H9 (cell line): ENCODE measurements at regions not wholly inside any gene's neighbourhood (a gene's known extent, or its start where the extent isn't known, plus 50 kb on each side); places are given as distances from the start of the nearest gene placed in this dataset.
"Not testable (repeated sequence)": the region's sequence is repeated elsewhere in the genome, so short reads cannot be mapped to it uniquely, and the experiment has no call there.

Experiments
- DNase-seq: peaks from one replicate; pipeline ENCODE4 v3.0.0-alpha.2; 2017
- H2AFZ ChIP-seq: one replicate; pipeline ENCODE4 v1.6.1; 2013; ENCODE audit warnings: mild to moderate bottlenecking, low read length, control low read depth, moderate library complexity
- H2AK5ac ChIP-seq: 2 replicates; pipeline ENCODE4 v1.6.1; 2013; ENCODE audit warnings: low read length, control low read depth, mixed read lengths; ENCODE audit not compliant: insufficient read length
- H2BK120ac ChIP-seq: one replicate; pipeline ENCODE4 v1.6.1; 2013; ENCODE audit warnings: low read depth, mild to moderate bottlenecking, low read length, control low read depth, inconsistent platforms; ENCODE audit not compliant: poor library complexity, severe bottlenecking
- H2BK12ac ChIP-seq: 2 replicates; pipeline ENCODE4 v1.6.1; 2013; ENCODE audit warnings: low read length, control low read depth, mixed read lengths, low read depth; ENCODE audit not compliant: insufficient read length
- H2BK15ac ChIP-seq: 2 replicates; pipeline ENCODE4 v1.6.1; 2013; ENCODE audit warnings: low read depth, low read length, control low read depth
- H2BK20ac ChIP-seq: one replicate; pipeline ENCODE4 v1.6.1; 2013; ENCODE audit warnings: low read depth, mild to moderate bottlenecking, low read length, control low read depth, inconsistent platforms; ENCODE audit not compliant: poor library complexity, severe bottlenecking
- H2BK5ac ChIP-seq: 2 replicates; pipeline ENCODE4 v1.6.1; 2013; ENCODE audit warnings: low read length, control low read depth, mixed read lengths; ENCODE audit not compliant: insufficient read length
- H3K14ac ChIP-seq: 2 replicates; pipeline ENCODE4 v1.6.1; 2013; ENCODE audit warnings: low read length, control low read depth; ENCODE audit not compliant: insufficient read depth
- H3K18ac ChIP-seq: 2 replicates; pipeline ENCODE4 v1.6.1; 2013; ENCODE audit warnings: low read depth, mild to moderate bottlenecking, mixed read lengths, low read length, control low read depth; ENCODE audit not compliant: insufficient read length
- H3K23ac ChIP-seq: 2 replicates; pipeline ENCODE4 v1.6.1; 2013; ENCODE audit warnings: low read length, control low read depth, mixed read lengths, low read depth; ENCODE audit not compliant: insufficient read length
- H3K23me2 ChIP-seq: 2 replicates; pipeline ENCODE4 v1.6.1; 2013; ENCODE audit warnings: low read depth, mild to moderate bottlenecking, mixed read lengths, low read length, control low read depth; ENCODE audit not compliant: insufficient read length, poor library complexity, severe bottlenecking
- H3K27ac ChIP-seq: 2 replicates; pipeline ENCODE4 v1.5.1; 2013; ENCODE audit warnings: low read length, control low read depth, mixed read lengths, low read depth; ENCODE audit not compliant: insufficient read length
- H3K27me3 ChIP-seq: 2 replicates; pipeline ENCODE4 v1.6.1; 2013; ENCODE audit warnings: low read length, control low read depth, inconsistent platforms; ENCODE audit not compliant: insufficient read depth
- H3K4ac ChIP-seq: 2 replicates; pipeline ENCODE4 v1.6.1; 2013; ENCODE audit warnings: low read depth, mild to moderate bottlenecking, control low read depth, inconsistent platforms, low read length, moderate library complexity
- H3K4me1 ChIP-seq: 2 replicates; pipeline ENCODE4 v1.6.1; 2013; ENCODE audit warnings: low read length, control low read depth, inconsistent platforms; ENCODE audit not compliant: insufficient read depth
- H3K4me2 ChIP-seq: 2 replicates; pipeline ENCODE4 v1.6.1; 2013; ENCODE audit warnings: low read length, control low read depth, mixed read lengths; ENCODE audit not compliant: insufficient read length, insufficient read depth
- H3K56ac ChIP-seq: 2 replicates; pipeline ENCODE4 v1.6.1; 2013; ENCODE audit warnings: low read depth, mild to moderate bottlenecking, mixed read lengths, low read length, control low read depth; ENCODE audit not compliant: insufficient read length
- H3K79me1 ChIP-seq: 2 replicates; pipeline ENCODE4 v1.6.1; 2013; ENCODE audit warnings: low read depth, mild to moderate bottlenecking, moderate library complexity, low read length, control low read depth, inconsistent platforms; ENCODE audit not compliant: insufficient read depth, poor library complexity, severe bottlenecking
- H3K79me2 ChIP-seq: 2 replicates; pipeline ENCODE4 v1.6.1; 2013; ENCODE audit warnings: low read length, control low read depth, inconsistent platforms; ENCODE audit not compliant: insufficient read depth
- H3K9ac ChIP-seq: 2 replicates; pipeline ENCODE4 v1.6.1; 2013; ENCODE audit warnings: low read length, control low read depth, mixed read lengths; ENCODE audit not compliant: insufficient read length; ENCODE audit errors: extremely low read depth
- H3K9me3 ChIP-seq: one replicate; pipeline ENCODE4 v1.6.1; 2013; ENCODE audit warnings: low read depth, low read length, inconsistent platforms; ENCODE audit not compliant: control insufficient read depth
- H3T11ph ChIP-seq: one replicate; pipeline ENCODE4 v1.6.1; 2013; ENCODE audit warnings: mild to moderate bottlenecking, low read length, control low read depth, inconsistent platforms
- H4K20me1 ChIP-seq: one replicate; pipeline ENCODE4 v1.6.1; 2013; ENCODE audit not compliant: control insufficient read depth, insufficient read length, insufficient read depth
- H4K5ac ChIP-seq: 2 replicates; pipeline ENCODE4 v1.6.1; 2013; ENCODE audit warnings: low read depth, mild to moderate bottlenecking, mixed read lengths, low read length, control low read depth; ENCODE audit not compliant: insufficient read length
- H4K8ac ChIP-seq: replicated peaks from 2 replicates; pipeline ENCODE4 v1.6.1; 2013; ENCODE audit warnings: low read length, control low read depth, mixed read lengths, low read depth; ENCODE audit not compliant: insufficient read length
- H4K91ac ChIP-seq: 2 replicates; pipeline ENCODE4 v1.6.1; 2013; ENCODE audit warnings: low read depth, mild to moderate bottlenecking, moderate library complexity, mixed read lengths, low read length, control low read depth; ENCODE audit not compliant: insufficient read length
- H3K27ac Mint-ChIP-seq, 3 experiments: 2 replicates in 2 of 3; 3 replicates in 1 of 3; pipeline ENCODE4 v1.8.0; 2020 to 2021; ENCODE audit warnings: mixed read lengths in 3 of 3, mild to moderate bottlenecking in 1 of 3, moderate library complexity in 1 of 3
- H3K27me3 Mint-ChIP-seq: 2 replicates; pipeline ENCODE4 v1.8.0; 2021; ENCODE audit warnings: low read depth, mild to moderate bottlenecking, moderate library complexity, mixed read lengths
- H3K36me3 Mint-ChIP-seq, 3 experiments: 2 replicates in 2 of 3; 3 replicates in 1 of 3; pipeline ENCODE4 v1.8.0; 2020 to 2021; ENCODE audit warnings: low read depth in 3 of 3, mixed read lengths in 3 of 3; ENCODE audit not compliant: insufficient read depth in 1 of 3
- H3K4me1 Mint-ChIP-seq, 2 experiments: 2 replicates each; pipeline ENCODE4 v1.8.0; 2020; ENCODE audit warnings: mixed read lengths in 2 of 2
- H3K4me3 Mint-ChIP-seq, 2 experiments: 2 replicates in 1 of 2; 3 replicates in 1 of 2; pipeline ENCODE4 v1.8.0; 2020 to 2021; ENCODE audit warnings: mild to moderate bottlenecking in 2 of 2, mixed read lengths in 2 of 2, moderate library complexity in 1 of 2
- H3K9me3 Mint-ChIP-seq, 2 experiments: 2 replicates in 1 of 2; 3 replicates in 1 of 2; pipeline ENCODE4 v1.8.0; 2020; ENCODE audit warnings: mild to moderate bottlenecking in 2 of 2, mixed read lengths in 2 of 2, moderate library complexity in 1 of 2
- WGBS: extraction: QIAGEN DNeasy Blood & Tissue Kit; methylation state at CpG from one replicate; pipeline ENCODE4 v1.1.7; 2013; ENCODE audit warnings: missing lambda C conversion rate, low lambda C conversion rate, mixed read lengths; ENCODE audit not compliant: insufficient read length; ENCODE audit errors: extremely low coverage; 5-methylcytosine and 5-hydroxymethylcytosine counted together
- TF ChIP-seq, protein P1 (sequence below): fragments of 200-600 bp; sonication (generic); conservative IDR thresholded peaks from 3 replicates; pipeline ENCODE4 v1.8.0; 2021; ENCODE audit warnings: antibody characterized with exemption, mild to moderate bottlenecking

DNA sequence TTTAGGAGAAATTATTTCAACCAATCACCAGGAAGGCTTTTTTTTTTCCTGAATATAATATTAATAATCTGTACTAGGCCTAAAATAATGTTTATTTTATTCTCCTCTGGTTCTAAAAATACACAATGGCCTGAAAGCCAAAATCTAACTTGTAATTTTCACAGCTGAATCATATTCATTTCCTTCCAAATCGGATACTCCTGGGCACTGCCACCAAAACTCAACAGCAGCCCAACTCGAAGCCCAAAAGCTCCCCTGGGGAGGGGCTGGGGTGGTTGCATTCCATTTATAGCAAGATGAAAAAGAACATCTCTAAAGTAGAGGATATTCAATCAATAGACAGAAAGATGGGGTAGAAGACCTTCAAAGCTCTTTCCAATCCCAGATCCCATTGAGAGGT is 100.5 kb upstream of the SETBP1 start:
- Histone ChIP-seq H3T11ph (no peak overlapping the region), H3K14ac (no peak overlapping the region), H3K79me1 (no peaks in the 10 kb centered on the region), H2BK20ac (no peak overlapping the region), H3K4me1 (no peaks in the 10 kb centered on the region), H3K23ac (no peak overlapping the region), H4K20me1 (no peaks in the 10 kb centered on the region), H3K9me3 (no peaks in the 10 kb centered on the region), H4K91ac (no peak overlapping the region), H4K5ac (no peak overlapping the region), H3K23me2 (no peaks in the 10 kb centered on the region), H4K8ac (no peak overlapping the region), H2AK5ac (no peak overlapping the region), H3K4me2 (no peak overlapping the region), H2BK5ac (no peak overlapping the region), H2AFZ (no peak overlapping the region), H2BK120ac (no peak overlapping the region), H3K79me2 (no peaks in the 10 kb centered on the region), H3K18ac (no peak overlapping the region), H3K4ac (no peak overlapping the region), H2BK12ac (no peak overlapping the region), H3K56ac (no peak overlapping the region), H3K9ac (no peak overlapping the region), H3K27me3 (no peaks in the 10 kb centered on the region), H3K27ac (no peak overlapping the region), H2BK15ac (no peak overlapping the region)
- Mint-ChIP-seq H3K27ac (no peak overlapping the region; a peak in 1 of 7 replicates), H3K9me3 (no peaks in the 10 kb centered on the region), H3K36me3 (no peaks in the 10 kb centered on the region), H3K4me3 (no peak overlapping the region), H3K27me3 (no peaks in the 10 kb centered on the region), H3K4me1 (peaks cover 8 to 12% of the 10 kb centered on the region in 2 experiments)
- no CpG with 5 or more reads among the region's 2 CpGs for WGBS
- no peak for DNase-seq
- TF ChIP-seq, protein P1, sequence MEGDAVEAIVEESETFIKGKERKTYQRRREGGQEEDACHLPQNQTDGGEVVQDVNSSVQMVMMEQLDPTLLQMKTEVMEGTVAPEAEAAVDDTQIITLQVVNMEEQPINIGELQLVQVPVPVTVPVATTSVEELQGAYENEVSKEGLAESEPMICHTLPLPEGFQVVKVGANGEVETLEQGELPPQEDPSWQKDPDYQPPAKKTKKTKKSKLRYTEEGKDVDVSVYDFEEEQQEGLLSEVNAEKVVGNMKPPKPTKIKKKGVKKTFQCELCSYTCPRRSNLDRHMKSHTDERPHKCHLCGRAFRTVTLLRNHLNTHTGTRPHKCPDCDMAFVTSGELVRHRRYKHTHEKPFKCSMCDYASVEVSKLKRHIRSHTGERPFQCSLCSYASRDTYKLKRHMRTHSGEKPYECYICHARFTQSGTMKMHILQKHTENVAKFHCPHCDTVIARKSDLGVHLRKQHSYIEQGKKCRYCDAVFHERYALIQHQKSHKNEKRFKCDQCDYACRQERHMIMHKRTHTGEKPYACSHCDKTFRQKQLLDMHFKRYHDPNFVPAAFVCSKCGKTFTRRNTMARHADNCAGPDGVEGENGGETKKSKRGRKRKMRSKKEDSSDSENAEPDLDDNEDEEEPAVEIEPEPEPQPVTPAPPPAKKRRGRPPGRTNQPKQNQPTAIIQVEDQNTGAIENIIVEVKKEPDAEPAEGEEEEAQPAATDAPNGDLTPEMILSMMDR, result no peak

DNA sequence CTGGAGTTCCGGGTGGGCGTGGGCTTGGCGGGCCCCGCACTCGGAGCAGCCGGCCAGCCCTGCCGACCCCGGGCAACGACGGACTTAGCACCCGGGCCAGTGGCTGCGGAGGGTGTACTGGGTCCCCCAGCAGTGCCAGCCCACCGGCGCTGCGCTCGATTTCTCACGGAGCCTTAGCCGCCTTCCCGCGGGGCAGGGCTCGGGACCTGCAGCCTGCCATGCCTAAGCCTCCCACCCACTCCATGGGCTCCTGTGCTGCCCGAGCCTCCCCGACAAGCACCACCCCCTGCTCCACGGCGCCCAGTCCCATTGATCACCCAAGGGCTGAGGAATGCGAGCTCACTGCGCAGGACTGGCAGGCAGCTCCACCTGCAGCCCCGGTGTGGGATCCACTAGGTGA is 99.9 kb upstream of the SETBP1 start:
- not testable (repeated sequence) for H3K14ac ChIP-seq, H3K23ac ChIP-seq, H4K5ac ChIP-seq, H3K27ac ChIP-seq, H3K4ac ChIP-seq, H3K4me3 Mint-ChIP-seq, H4K20me1 ChIP-seq, H2BK20ac ChIP-seq, H3K9me3 ChIP-seq, H3K27me3 Mint-ChIP-seq, H3K56ac ChIP-seq, H3K4me1 ChIP-seq, H3K36me3 Mint-ChIP-seq, H2BK120ac ChIP-seq, H3T11ph ChIP-seq, H3K27me3 ChIP-seq, DNase-seq, H3K79me2 ChIP-seq, H3K18ac ChIP-seq, H3K4me2 ChIP-seq, H3K23me2 ChIP-seq, H2BK15ac ChIP-seq, H3K79me1 ChIP-seq, H2AFZ ChIP-seq, H4K8ac ChIP-seq, H2AK5ac ChIP-seq, H2BK5ac ChIP-seq, H3K9ac ChIP-seq, H2BK12ac ChIP-seq, H3K9me3 Mint-ChIP-seq, H3K27ac Mint-ChIP-seq, H4K91ac ChIP-seq
- H3K4me1 Mint-ChIP-seq, result peaks cover 8 to 12% of the 10 kb centered on the region in 2 experiments
- no CpG with 5 or more reads among the region's 28 CpGs for WGBS
